ENCODE measurements at regions not wholly inside any gene's neighbourhood (a gene's known extent, or its start where the extent isn't known, plus 50 kb on each side); places are given as distances from the start of the nearest gene placed in this dataset.

DNA sequence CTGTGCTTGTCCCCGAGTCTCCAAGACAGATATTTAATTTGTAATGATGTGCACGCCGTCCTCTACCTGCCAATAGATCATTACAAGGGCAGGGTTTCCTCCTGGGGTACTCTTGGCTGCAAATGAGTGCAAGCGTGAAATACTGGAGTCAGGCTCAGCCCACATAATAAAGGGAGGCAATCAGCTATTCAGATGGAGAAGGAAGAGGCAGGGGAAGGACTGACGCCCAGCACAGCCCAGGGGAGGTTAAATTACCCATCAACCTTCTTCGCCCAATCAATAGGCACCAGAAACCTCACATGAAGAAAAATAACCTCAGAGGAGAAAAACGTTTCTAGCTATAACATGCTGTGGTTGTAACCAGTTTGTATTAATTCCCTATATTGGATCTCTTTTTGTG, 544.9 kb upstream of the ADARB2 start:
- TF ChIP-seq, protein P1, sequence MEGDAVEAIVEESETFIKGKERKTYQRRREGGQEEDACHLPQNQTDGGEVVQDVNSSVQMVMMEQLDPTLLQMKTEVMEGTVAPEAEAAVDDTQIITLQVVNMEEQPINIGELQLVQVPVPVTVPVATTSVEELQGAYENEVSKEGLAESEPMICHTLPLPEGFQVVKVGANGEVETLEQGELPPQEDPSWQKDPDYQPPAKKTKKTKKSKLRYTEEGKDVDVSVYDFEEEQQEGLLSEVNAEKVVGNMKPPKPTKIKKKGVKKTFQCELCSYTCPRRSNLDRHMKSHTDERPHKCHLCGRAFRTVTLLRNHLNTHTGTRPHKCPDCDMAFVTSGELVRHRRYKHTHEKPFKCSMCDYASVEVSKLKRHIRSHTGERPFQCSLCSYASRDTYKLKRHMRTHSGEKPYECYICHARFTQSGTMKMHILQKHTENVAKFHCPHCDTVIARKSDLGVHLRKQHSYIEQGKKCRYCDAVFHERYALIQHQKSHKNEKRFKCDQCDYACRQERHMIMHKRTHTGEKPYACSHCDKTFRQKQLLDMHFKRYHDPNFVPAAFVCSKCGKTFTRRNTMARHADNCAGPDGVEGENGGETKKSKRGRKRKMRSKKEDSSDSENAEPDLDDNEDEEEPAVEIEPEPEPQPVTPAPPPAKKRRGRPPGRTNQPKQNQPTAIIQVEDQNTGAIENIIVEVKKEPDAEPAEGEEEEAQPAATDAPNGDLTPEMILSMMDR (IDR thresholded peaks at IDR 0.05; ENCODE audit: low read depth, low read length, missing input control) = no peak
- TF ChIP-seq RAD21 (IDR thresholded peaks at IDR 0.05) (no peak), GABPA (IDR thresholded peaks at IDR 0.05 in 1 of 2, conservative IDR thresholded peaks at IDR 0.05 in 1 of 2) (no peak), SP1 (IDR thresholded peaks at IDR 0.05) (no peak), YY1 (IDR thresholded peaks at IDR 0.05) (no peak)
